GM12875 (cell line): ENCODE measurements at regions not wholly inside any gene's neighbourhood (a gene's known extent, or its start where the extent isn't known, plus 50 kb on each side); places are given as distances from the start of the nearest gene placed in this dataset.

Source experiments
- H3K4me3 ChIP-seq: one replicate; pipeline ENCODE4 v1.5.1; 2011; ENCODE audit warnings: low read depth, low read length, control low read depth
- TF ChIP-seq, protein P1 (sequence below): IDR thresholded peaks from 2 replicates; pipeline ENCODE4 v1.5.1; 2011; ENCODE audit warnings: low read depth, mild to moderate bottlenecking, control low read depth, inconsistent platforms, low read length, moderate library complexity, borderline replicate concordance; ENCODE audit not compliant: insufficient read depth

DNA sequence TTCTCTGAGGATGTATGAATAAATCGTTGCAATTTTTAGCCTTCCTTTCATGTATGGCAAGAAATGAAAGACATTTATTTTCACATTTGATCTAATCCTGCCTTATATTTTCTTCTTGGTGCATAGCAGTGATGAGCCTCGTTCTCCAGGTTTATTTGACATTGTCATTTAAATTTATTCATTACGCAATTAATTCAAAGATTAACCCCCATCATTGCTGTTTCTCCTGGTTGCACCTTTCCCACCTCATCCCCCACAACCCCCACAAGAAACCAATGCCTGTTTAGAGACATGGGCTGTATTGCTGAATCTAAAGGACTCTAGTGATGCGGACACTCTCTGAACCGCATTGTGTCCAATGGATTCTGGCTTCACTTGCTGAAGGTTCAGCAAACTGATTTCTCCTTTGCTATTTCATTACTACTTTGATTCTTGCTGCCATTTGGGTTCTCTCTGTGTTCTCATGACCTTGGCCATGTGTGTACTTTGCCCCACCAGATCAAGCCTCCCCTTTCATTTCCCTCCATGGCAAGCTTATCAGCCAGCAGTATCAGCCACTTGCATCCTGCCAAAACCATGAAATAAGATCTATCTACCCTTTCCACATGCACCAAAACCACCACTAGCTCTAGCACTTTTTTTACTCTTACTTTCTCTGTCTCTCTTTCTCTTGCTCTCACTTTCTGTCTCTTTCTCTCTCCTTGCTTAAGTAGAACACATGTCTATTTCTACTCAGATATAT, 382.7 kb downstream of the GBE1 start:
- H3K4me3 ChIP-seq = no peak overlapping the region
- TF ChIP-seq, protein P1, sequence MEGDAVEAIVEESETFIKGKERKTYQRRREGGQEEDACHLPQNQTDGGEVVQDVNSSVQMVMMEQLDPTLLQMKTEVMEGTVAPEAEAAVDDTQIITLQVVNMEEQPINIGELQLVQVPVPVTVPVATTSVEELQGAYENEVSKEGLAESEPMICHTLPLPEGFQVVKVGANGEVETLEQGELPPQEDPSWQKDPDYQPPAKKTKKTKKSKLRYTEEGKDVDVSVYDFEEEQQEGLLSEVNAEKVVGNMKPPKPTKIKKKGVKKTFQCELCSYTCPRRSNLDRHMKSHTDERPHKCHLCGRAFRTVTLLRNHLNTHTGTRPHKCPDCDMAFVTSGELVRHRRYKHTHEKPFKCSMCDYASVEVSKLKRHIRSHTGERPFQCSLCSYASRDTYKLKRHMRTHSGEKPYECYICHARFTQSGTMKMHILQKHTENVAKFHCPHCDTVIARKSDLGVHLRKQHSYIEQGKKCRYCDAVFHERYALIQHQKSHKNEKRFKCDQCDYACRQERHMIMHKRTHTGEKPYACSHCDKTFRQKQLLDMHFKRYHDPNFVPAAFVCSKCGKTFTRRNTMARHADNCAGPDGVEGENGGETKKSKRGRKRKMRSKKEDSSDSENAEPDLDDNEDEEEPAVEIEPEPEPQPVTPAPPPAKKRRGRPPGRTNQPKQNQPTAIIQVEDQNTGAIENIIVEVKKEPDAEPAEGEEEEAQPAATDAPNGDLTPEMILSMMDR = no peak

DNA sequence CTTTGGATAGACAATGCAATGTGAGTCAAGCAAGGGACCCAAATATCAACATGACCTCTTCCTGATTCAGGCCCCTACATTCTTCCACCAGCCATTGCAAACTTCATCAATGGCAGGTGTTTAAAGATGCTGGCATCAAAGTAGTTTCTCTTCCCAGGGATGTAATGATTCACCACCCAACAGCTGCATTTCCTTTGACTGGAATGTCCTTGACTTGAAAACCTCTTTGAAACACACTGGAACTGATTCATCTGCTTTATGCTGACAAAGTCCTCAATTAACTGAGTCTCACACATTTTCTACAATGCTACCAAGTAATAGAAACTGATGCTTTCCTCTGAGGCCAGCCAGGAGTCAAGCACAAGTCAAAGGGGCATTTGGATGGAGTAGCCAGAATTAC, 385.5 kb downstream of the GBE1 start:
- TF ChIP-seq, protein P1 = no peak
- no peak overlapping the region for H3K4me3 ChIP-seq

DNA sequence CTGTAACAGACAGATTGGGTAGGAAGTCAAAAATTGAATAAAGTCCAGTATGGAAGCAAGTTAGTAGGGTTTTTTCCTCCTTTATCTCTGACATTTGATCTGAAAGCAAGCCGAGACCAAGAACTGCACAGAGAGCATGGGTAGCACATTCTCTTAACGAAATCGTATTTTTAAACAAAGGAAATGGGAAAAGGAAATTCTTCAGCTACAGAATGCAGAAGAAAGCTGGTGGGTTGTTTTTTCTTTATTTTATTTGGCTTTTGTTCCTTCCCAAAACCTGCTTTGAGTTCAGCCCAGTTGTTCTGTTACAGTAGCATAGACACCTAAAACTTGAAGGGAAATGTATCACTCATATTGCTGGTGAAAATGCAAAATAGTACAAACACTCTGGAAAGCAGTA, 397.0 kb downstream of the GBE1 start:
- H3K4me3 ChIP-seq = no peak overlapping the region
- TF ChIP-seq, protein P1 = no peak

DNA sequence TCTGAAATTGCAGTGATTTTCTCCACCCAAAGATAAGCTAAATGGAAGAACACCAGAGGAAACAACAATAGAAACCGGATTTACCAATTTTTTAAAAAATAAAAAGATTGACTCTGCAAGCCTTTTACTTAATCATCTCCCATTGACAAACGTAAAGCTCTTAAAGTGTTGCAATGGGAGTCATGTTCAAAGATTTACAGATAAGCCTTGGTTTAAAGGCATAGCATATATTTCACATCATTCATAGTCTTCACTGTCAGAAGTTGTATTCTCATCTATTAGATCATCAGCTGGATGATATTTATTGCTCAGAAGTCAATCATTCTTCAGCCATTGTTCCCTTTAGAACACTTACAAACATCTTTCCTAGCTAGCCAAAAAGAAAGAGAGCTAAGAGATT, 397.6 kb downstream of the GBE1 start:
- no peak overlapping the region for H3K4me3 ChIP-seq
- TF ChIP-seq, protein P1 = no peak

DNA sequence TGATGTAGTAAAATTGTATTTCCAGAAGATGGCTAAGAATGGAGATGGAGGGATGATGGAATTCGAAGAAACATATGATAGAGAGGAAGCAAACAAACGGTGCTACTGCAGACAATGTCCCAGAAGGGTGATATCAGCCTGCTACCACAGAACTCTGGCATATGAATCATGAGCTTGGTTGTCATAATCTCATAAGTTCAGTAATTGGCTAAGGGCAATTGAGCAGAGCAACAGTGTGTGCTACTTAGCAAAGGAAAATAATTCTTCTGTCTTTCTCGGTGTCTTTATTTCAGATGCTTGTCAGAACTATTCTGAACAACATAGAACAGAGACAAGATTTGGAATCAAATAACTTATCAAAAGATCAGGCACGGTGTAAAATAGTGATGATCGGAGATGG, 407.3 kb downstream of the GBE1 start:
- TF ChIP-seq, protein P1 = no peak
- no peak overlapping the region for H3K4me3 ChIP-seq

DNA sequence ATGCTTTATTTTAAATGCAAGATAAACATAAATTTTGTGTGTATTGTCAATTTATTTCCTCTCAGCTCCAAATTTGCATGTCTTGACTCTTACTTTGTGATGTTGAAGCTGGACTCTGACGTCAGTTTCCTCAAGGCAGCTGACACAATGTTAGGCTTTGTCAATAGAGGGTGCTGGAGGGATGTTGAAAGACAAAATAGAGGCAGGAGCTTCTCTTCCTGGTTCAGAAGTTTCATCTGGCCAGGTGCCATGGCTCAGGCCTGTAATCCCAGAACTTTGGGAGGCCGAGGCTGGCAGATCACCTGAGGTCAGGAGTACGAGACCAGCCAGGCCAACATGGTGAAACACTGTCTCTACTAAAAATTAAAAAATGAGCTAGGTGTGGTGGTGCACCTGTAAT, 408.6 kb downstream of the GBE1 start:
- H3K4me3 ChIP-seq = no peak overlapping the region
- TF ChIP-seq, protein P1 = no peak

DNA sequence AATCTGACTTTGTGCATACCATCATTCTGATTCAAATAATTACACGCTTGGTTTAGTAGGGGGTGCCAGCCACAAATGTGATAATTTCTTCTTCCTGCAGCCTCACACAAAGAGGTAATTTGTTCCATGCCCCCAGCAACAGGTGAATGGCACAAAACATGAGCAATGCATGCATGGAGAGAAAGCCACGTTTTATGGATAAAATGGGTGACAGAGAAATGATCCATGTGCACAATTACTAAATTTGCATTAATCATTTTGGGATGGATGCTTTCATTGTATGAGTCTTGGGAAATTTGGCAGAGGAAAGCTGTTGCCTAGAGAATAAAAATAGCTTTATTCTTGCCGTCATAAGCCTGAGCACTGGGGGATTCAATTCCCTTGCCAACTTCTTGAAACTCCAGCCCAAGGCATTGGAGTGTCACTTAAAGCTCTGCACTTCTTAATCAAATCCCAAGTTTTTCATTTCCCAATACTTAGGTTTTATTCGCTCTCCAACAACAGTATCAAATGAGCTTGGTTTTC, 411.6 kb downstream of the GBE1 start:
- no peak overlapping the region for H3K4me3 ChIP-seq
- TF ChIP-seq, protein P1 = no peak
